ENCODE measurements at regions not wholly inside any gene's neighbourhood (a gene's known extent, or its start where the extent isn't known, plus 50 kb on each side); places are given as distances from the start of the nearest gene placed in this dataset.

GRCh38 chr5:82796643-82797416 lies 280.4 kb downstream of the TMEM167A start:
- H3K4me2 ChIP-seq (ENCODE audit: low read depth, low read length, poor library complexity, severe bottlenecking) = no peak overlapping the region
- no peaks in the 10 kb centered on the region for H3F3A ChIP-seq (ENCODE audit: low read depth)
- H3K9me3 ChIP-seq (ENCODE audit: insufficient read depth, low read depth, low read length) = no peaks in the 10 kb centered on the region
- no peaks in the 10 kb centered on the region for H3K27me3 ChIP-seq (ENCODE audit: insufficient read depth, low read length, poor library complexity, severe bottlenecking)
- TF ChIP-seq CTCF (conservative IDR thresholded peaks at IDR 0.05; ENCODE audit: low read length) (no peak), EZH2phosphoT487 (IDR thresholded peaks at IDR 0.05; ENCODE audit: borderline replicate concordance) (no peak)
- 0 out of 2 replicates have a peak overlapping the region, but pooled peaks have one; percentile 30 for H2AFZ ChIP-seq (ENCODE audit: low read length)
- H3K9me2 ChIP-seq (replicated peaks; ENCODE audit: low read depth, low read length) = no peaks in the 10 kb centered on the region
- H3K79me2 ChIP-seq (ENCODE audit: insufficient read depth, low read length) = no peaks in the 10 kb centered on the region
- H3K4me1 ChIP-seq (ENCODE audit: insufficient read depth, low read length, poor library complexity, severe bottlenecking) = no peaks in the 10 kb centered on the region
- no peak overlapping the region for H3K9ac ChIP-seq (ENCODE audit: low read depth, low read length, poor library complexity, severe bottlenecking)
- H3K4me3 ChIP-seq (ENCODE audit: low read length, poor library complexity, severe bottlenecking) = no peak overlapping the region
- H3K36me3 ChIP-seq (ENCODE audit: insufficient read depth, low read length) = no peaks in the 10 kb centered on the region
- no peaks in the 10 kb centered on the region for H4K20me1 ChIP-seq (ENCODE audit: insufficient read depth, low read length, poor library complexity, severe bottlenecking)

GRCh38 chr5:82794876-82795275 lies 282.3 kb downstream of the TMEM167A start:
- H3K9ac ChIP-seq (ENCODE audit: low read depth, low read length, poor library complexity, severe bottlenecking) = no peak overlapping the region
- H3K9me2 ChIP-seq (replicated peaks; ENCODE audit: low read depth, low read length) = no peaks in the 10 kb centered on the region
- H3K9me3 ChIP-seq (ENCODE audit: insufficient read depth, low read depth, low read length) = no peaks in the 10 kb centered on the region
- no peaks in the 10 kb centered on the region for H3K4me1 ChIP-seq (ENCODE audit: insufficient read depth, low read length, poor library complexity, severe bottlenecking)
- no peak overlapping the region for H2AFZ ChIP-seq (ENCODE audit: low read length)
- H3K4me3 ChIP-seq (ENCODE audit: low read length, poor library complexity, severe bottlenecking) = no peak overlapping the region
- H3K27me3 ChIP-seq (ENCODE audit: insufficient read depth, low read length, poor library complexity, severe bottlenecking) = no peaks in the 10 kb centered on the region
- H3K79me2 ChIP-seq (ENCODE audit: insufficient read depth, low read length) = no peaks in the 10 kb centered on the region
- H3K36me3 ChIP-seq (ENCODE audit: insufficient read depth, low read length) = no peaks in the 10 kb centered on the region
- H3K4me2 ChIP-seq (ENCODE audit: low read depth, low read length, poor library complexity, severe bottlenecking) = no peak overlapping the region
- no peaks in the 10 kb centered on the region for H4K20me1 ChIP-seq (ENCODE audit: insufficient read depth, low read length, poor library complexity, severe bottlenecking)
- TF ChIP-seq EZH2phosphoT487 (IDR thresholded peaks at IDR 0.05; ENCODE audit: borderline replicate concordance) (no peak), CTCF (conservative IDR thresholded peaks at IDR 0.05; ENCODE audit: low read length) (no peak)
- no peaks in the 10 kb centered on the region for H3F3A ChIP-seq (ENCODE audit: low read depth)

- no peaks in the 10 kb centered on the region for H3K27me3 ChIP-seq (ENCODE audit: insufficient read depth, low read length, poor library complexity, severe bottlenecking)
- H4K20me1 ChIP-seq (ENCODE audit: insufficient read depth, low read length, poor library complexity, severe bottlenecking) = no peaks in the 10 kb centered on the region
- no peak overlapping the region for H2AFZ ChIP-seq (ENCODE audit: low read length)
- no peaks in the 10 kb centered on the region for H3K4me1 ChIP-seq (ENCODE audit: insufficient read depth, low read length, poor library complexity, severe bottlenecking)
- H3K79me2 ChIP-seq (ENCODE audit: insufficient read depth, low read length) = no peaks in the 10 kb centered on the region
- H3K36me3 ChIP-seq (ENCODE audit: insufficient read depth, low read length) = no peaks in the 10 kb centered on the region
- H3K9me3 ChIP-seq (ENCODE audit: insufficient read depth, low read depth, low read length) = no peaks in the 10 kb centered on the region
- no peak for TF ChIP-seq EZH2phosphoT487 (IDR thresholded peaks at IDR 0.05; ENCODE audit: borderline replicate concordance)
- TF ChIP-seq CTCF (conservative IDR thresholded peaks at IDR 0.05; ENCODE audit: low read length) = peak; percentile 93
- no peak overlapping the region for H3K4me2 ChIP-seq (ENCODE audit: low read depth, low read length, poor library complexity, severe bottlenecking)
- no peaks in the 10 kb centered on the region for H3K9me2 ChIP-seq (replicated peaks; ENCODE audit: low read depth, low read length)
- no peak overlapping the region for H3K9ac ChIP-seq (ENCODE audit: low read depth, low read length, poor library complexity, severe bottlenecking)
- no peaks in the 10 kb centered on the region for H3F3A ChIP-seq (ENCODE audit: low read depth)
- H3K4me3 ChIP-seq (ENCODE audit: low read length, poor library complexity, severe bottlenecking) = no peak overlapping the region
Measured at GRCh38 chr5:82793808-82794419, 283.3 kb downstream of the TMEM167A start.

All from Loucy (cell line).